ENCODE measurements at regions not wholly inside any gene's neighbourhood (a gene's known extent, or its start where the extent isn't known, plus 50 kb on each side); places are given as distances from the start of the nearest gene placed in this dataset.

GRCh38 chr20:29740601-29740950 lies 1516.9 kb upstream of the DEFB115 start:
- WGBS (ENCODE audit: low lambda C conversion rate) = 32% methylated on average over 15 of the region's 35 CpGs

DNA sequence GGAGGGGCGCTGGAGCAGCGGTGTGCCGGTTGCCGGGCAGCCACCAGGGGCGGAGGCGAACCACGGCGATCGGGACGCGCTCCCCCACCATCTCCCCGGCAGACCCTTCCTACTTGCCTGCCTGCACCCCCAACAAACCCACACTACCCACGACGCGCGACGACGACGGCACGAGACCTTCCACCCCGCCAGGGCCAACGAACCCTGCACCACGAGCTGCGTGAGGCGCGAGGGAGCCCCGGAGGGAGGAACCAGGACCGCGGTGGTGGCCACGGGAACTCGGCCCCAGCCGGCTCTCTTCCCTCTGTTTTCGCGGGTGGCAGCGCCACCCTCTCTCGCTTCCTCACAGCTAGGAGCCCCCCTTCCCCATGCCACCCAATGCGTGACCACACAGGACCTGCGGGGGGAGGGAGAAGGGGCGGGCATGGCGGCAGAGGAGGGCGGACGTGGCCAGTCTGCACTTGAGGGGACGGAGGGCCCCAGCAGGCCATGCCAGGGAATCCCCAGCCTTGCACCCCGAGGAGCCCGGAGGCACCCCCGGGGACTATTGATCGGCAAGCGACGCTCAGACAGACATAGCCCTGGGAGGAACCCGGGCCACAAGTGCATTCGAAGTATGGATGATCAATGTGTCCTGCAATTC lies 1516.4 kb upstream of the DEFB115 start:
- H3K9ac ChIP-seq = no peak overlapping the region
- ChIA-PET POLR2A (no interaction called here), CTCF (no interaction called here)
- no peaks in the 10 kb centered on the region for H3K79me2 ChIP-seq (ENCODE audit: insufficient read depth)
- no peaks in the 10 kb centered on the region for H3K4me1 ChIP-seq (ENCODE audit: control insufficient read depth in 1 of 2, insufficient read depth in 2 of 2, low read depth in 1 of 2, low read length in 1 of 2)
- H3K4me3 ChIP-seq (ENCODE audit: low read depth in 2 of 2, low read length in 1 of 2) = no peak overlapping the region
- H3K9me3 ChIP-seq = peaks cover 3% of the 10 kb centered on the region; the same call in 1 of the 2 replicates
- no peaks in the 10 kb centered on the region for H3K27me3 ChIP-seq (ENCODE audit: insufficient read depth)
- H4K20me1 ChIP-seq (ENCODE audit: insufficient read depth) = no peaks in the 10 kb centered on the region
- H3K27ac ChIP-seq (ENCODE audit: low read depth in 2 of 2, low read length in 1 of 2) = no peak overlapping the region
- H3K4me2 ChIP-seq = no peak overlapping the region
- no peak overlapping the region for H2AFZ ChIP-seq (ENCODE audit: low read depth)
- H3F3A ChIP-seq (replicated peaks; ENCODE audit: insufficient read depth) = no peaks in the 10 kb centered on the region
- 40% methylated on average over 17 of the region's 51 CpGs for WGBS (ENCODE audit: low lambda C conversion rate)
- DNase-seq = peak; percentile 17
- no peaks in the 10 kb centered on the region for H3K9me2 ChIP-seq
- no peaks in the 10 kb centered on the region for H3K36me3 ChIP-seq (replicated peaks in 1 of 2; ENCODE audit: control insufficient read depth in 1 of 2, insufficient read depth in 2 of 2, low read length in 1 of 2)
- TF ChIP-seq MXI1 (IDR thresholded peaks at IDR 0.05; ENCODE audit: low read depth, low read length) = no peak
- TF ChIP-seq, protein P1, sequence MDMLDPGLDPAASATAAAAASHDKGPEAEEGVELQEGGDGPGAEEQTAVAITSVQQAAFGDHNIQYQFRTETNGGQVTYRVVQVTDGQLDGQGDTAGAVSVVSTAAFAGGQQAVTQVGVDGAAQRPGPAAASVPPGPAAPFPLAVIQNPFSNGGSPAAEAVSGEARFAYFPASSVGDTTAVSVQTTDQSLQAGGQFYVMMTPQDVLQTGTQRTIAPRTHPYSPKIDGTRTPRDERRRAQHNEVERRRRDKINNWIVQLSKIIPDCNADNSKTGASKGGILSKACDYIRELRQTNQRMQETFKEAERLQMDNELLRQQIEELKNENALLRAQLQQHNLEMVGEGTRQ (IDR thresholded peaks at IDR 0.05; ENCODE audit: borderline replicate concordance, low read depth, low read length) = no peak
- no peak for TF ChIP-seq RAD21 (IDR thresholded peaks at IDR 0.05; ENCODE audit: low read length)
- no peak for TF ChIP-seq TAF1 (IDR thresholded peaks at IDR 0.05; ENCODE audit: borderline replicate concordance, low read depth, low read length)
- no peak for TF ChIP-seq RFX5 (IDR thresholded peaks at IDR 0.05; ENCODE audit: low read length)
- TF ChIP-seq NFIC (IDR thresholded peaks at IDR 0.05; ENCODE audit: borderline replicate concordance) = no peak
- no peak for TF ChIP-seq TEAD4 (IDR thresholded peaks at IDR 0.05; ENCODE audit: borderline replicate concordance, insufficient read depth)
- TF ChIP-seq, protein P2, sequence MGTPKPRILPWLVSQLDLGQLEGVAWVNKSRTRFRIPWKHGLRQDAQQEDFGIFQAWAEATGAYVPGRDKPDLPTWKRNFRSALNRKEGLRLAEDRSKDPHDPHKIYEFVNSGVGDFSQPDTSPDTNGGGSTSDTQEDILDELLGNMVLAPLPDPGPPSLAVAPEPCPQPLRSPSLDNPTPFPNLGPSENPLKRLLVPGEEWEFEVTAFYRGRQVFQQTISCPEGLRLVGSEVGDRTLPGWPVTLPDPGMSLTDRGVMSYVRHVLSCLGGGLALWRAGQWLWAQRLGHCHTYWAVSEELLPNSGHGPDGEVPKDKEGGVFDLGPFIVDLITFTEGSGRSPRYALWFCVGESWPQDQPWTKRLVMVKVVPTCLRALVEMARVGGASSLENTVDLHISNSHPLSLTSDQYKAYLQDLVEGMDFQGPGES (IDR thresholded peaks at IDR 0.05; ENCODE audit: low read depth, low read length) = no peak
- TF ChIP-seq ELF1 (IDR thresholded peaks at IDR 0.05) = no peak
- no peak for TF ChIP-seq EZH2phosphoT487 (IDR thresholded peaks at IDR 0.05; ENCODE audit: borderline replicate concordance, low read depth)
- TF ChIP-seq, protein P3, sequence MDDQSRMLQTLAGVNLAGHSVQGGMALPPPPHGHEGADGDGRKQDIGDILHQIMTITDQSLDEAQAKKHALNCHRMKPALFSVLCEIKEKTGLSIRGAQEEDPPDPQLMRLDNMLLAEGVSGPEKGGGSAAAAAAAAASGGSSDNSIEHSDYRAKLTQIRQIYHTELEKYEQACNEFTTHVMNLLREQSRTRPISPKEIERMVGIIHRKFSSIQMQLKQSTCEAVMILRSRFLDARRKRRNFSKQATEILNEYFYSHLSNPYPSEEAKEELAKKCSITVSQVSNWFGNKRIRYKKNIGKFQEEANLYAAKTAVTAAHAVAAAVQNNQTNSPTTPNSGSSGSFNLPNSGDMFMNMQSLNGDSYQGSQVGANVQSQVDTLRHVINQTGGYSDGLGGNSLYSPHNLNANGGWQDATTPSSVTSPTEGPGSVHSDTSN (IDR thresholded peaks at IDR 0.05) = no peak
- no peak for TF ChIP-seq RCOR1 (IDR thresholded peaks at IDR 0.05; ENCODE audit: low read length)

More at GRCh38 chr20:29740601-29740950, 1516.9 kb upstream of the DEFB115 start:
- POLR2A ChIA-PET = no interaction called here
- H3K36me3 ChIP-seq (replicated peaks in 1 of 2; ENCODE audit: control insufficient read depth in 1 of 2, insufficient read depth in 2 of 2, low read length in 1 of 2) = no peaks in the 10 kb centered on the region
- no peak overlapping the region for H2AFZ ChIP-seq (ENCODE audit: low read depth)
- H3K27me3 ChIP-seq (ENCODE audit: insufficient read depth) = no peaks in the 10 kb centered on the region
- H3F3A ChIP-seq (replicated peaks; ENCODE audit: insufficient read depth) = no peaks in the 10 kb centered on the region
- H4K20me1 ChIP-seq (ENCODE audit: insufficient read depth) = no peaks in the 10 kb centered on the region
- no peak overlapping the region for H3K4me2 ChIP-seq
- H3K9ac ChIP-seq = no peak overlapping the region
- CTCF ChIA-PET = no interaction called here
- no peaks in the 10 kb centered on the region for H3K79me2 ChIP-seq (ENCODE audit: insufficient read depth)
- no peak overlapping the region for H3K27ac ChIP-seq (ENCODE audit: low read depth in 2 of 2, low read length in 1 of 2)
- no peak overlapping the region for H3K4me3 ChIP-seq (ENCODE audit: low read depth in 2 of 2, low read length in 1 of 2)
- no peaks in the 10 kb centered on the region for H3K9me2 ChIP-seq
- TF ChIP-seq RCOR1 (IDR thresholded peaks at IDR 0.05; ENCODE audit: low read length) (no peak), SIN3A (IDR thresholded peaks at IDR 0.05; ENCODE audit: borderline replicate concordance, low read depth, low read length) (no peak), USF1 (IDR thresholded peaks at IDR 0.05; ENCODE audit: borderline replicate concordance, low read depth) (no peak), NRF1 (IDR thresholded peaks at IDR 0.05; ENCODE audit: low read depth, low read length) (no peak), RXRA (IDR thresholded peaks at IDR 0.05; ENCODE audit: borderline replicate concordance, low read depth) (no peak), EZH2phosphoT487 (IDR thresholded peaks at IDR 0.05; ENCODE audit: borderline replicate concordance, low read depth) (no peak), CHD2 (IDR thresholded peaks at IDR 0.05; ENCODE audit: low read length, partially characterized antibody) (no peak), ELF1 (IDR thresholded peaks at IDR 0.05) (no peak), MEF2A (IDR thresholded peaks at IDR 0.05; ENCODE audit: borderline replicate concordance, low read depth) (no peak), MXI1 (IDR thresholded peaks at IDR 0.05; ENCODE audit: low read depth, low read length) (no peak)
- TF ChIP-seq, protein P2 (IDR thresholded peaks at IDR 0.05; ENCODE audit: low read depth, low read length) = no peak
- TF ChIP-seq, protein P4, sequence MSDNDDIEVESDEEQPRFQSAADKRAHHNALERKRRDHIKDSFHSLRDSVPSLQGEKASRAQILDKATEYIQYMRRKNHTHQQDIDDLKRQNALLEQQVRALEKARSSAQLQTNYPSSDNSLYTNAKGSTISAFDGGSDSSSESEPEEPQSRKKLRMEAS (IDR thresholded peaks at IDR 0.05; ENCODE audit: low read depth) = no peak
- TF ChIP-seq, protein P1 (IDR thresholded peaks at IDR 0.05; ENCODE audit: borderline replicate concordance, low read depth, low read length) = no peak
- H3K4me1 ChIP-seq (ENCODE audit: control insufficient read depth in 1 of 2, insufficient read depth in 2 of 2, low read depth in 1 of 2, low read length in 1 of 2) = no peaks in the 10 kb centered on the region
- DNase-seq = peak; percentile 33
- H3K9me3 ChIP-seq = peaks cover 3% of the 10 kb centered on the region; the same call in 1 of the 2 replicates
